Dendritic cell treated with granulocyte-macrophage colony-stimulating factor and Interleukin-4, amounts not matched to agents 40 ng/mL and 50 ng/mL, for 4 days (primary cell): ENCODE measurements at regions not wholly inside any gene's neighbourhood (a gene's known extent, or its start where the extent isn't known, plus 50 kb on each side); places are given as distances from the start of the nearest gene placed in this dataset.

ENCODE experiments used
- H3K27ac Mint-ChIP-seq: one replicate; pipeline ENCODE4 v1.8.0; 2022; ENCODE audit warnings: mild to moderate bottlenecking, mixed read lengths
- H3K27me3 Mint-ChIP-seq: one replicate; pipeline ENCODE4 v1.8.0; 2022; ENCODE audit warnings: mild to moderate bottlenecking, mixed read lengths
- H3K36me3 Mint-ChIP-seq: one replicate; pipeline ENCODE4 v1.8.0; 2022; ENCODE audit warnings: low read depth, mixed read lengths
- H3K4me1 Mint-ChIP-seq: one replicate; pipeline ENCODE4 v1.8.0; 2022; ENCODE audit warnings: low read depth, mixed read lengths
- H3K4me3 Mint-ChIP-seq: one replicate; pipeline ENCODE4 v1.8.0; 2022; ENCODE audit warnings: mild to moderate bottlenecking, moderate library complexity, mixed read lengths
- H3K9me3 Mint-ChIP-seq: one replicate; pipeline ENCODE4 v1.8.0; 2022; ENCODE audit warnings: mixed read lengths
- intact Hi-C: fragments of 100-400 bp; cut with micrococcal nuclease; formaldehyde crosslinking; loops from one replicate; pipeline ENCODE4 v1.15.0; 2022

- H3K4me3 Mint-ChIP-seq = no peak overlapping the region
- peaks cover 1% of the 10 kb centered on the region for H3K27me3 Mint-ChIP-seq
- H3K36me3 Mint-ChIP-seq = no peaks in the 10 kb centered on the region
- no peak overlapping the region for H3K27ac Mint-ChIP-seq
- peaks cover 52% of the 10 kb centered on the region for H3K9me3 Mint-ChIP-seq
- no peaks in the 10 kb centered on the region for H3K4me1 Mint-ChIP-seq
- intact Hi-C loops = no loop called here
Observed at GRCh38 chr13:79171141-79172061, 234.7 kb downstream of the RBM26 start.

- Mint-ChIP-seq H3K27ac (no peak overlapping the region), H3K9me3 (no peaks in the 10 kb centered on the region), H3K4me3 (no peak overlapping the region), H3K27me3 (peaks cover 2% of the 10 kb centered on the region), H3K4me1 (no peaks in the 10 kb centered on the region), H3K36me3 (no peaks in the 10 kb centered on the region)
- intact Hi-C loops = no loop called here
Observed at GRCh38 chr13:79160818-79161217, 245.2 kb downstream of the RBM26 start.

- Mint-ChIP-seq H3K27ac (no peak overlapping the region), H3K4me1 (no peaks in the 10 kb centered on the region), H3K27me3 (peaks cover 2% of the 10 kb centered on the region), H3K36me3 (no peaks in the 10 kb centered on the region), H3K4me3 (no peak overlapping the region), H3K9me3 (no peaks in the 10 kb centered on the region)
- intact Hi-C loops = no loop called here
Observed at GRCh38 chr13:79155883-79156282, 250.2 kb downstream of the RBM26 start.

GRCh38 chr13:79149210-79149609 lies 256.8 kb downstream of the RBM26 start:
- Mint-ChIP-seq H3K27ac (no peak overlapping the region), H3K9me3 (peaks cover 15% of the 10 kb centered on the region), H3K36me3 (no peaks in the 10 kb centered on the region), H3K27me3 (no peaks in the 10 kb centered on the region), H3K4me3 (no peak overlapping the region), H3K4me1 (no peaks in the 10 kb centered on the region)
- intact Hi-C loops = no loop called here

- no peaks in the 10 kb centered on the region for H3K4me1 Mint-ChIP-seq
- no peak overlapping the region for H3K4me3 Mint-ChIP-seq
- intact Hi-C loops = no loop called here
- H3K27me3 Mint-ChIP-seq = no peaks in the 10 kb centered on the region
- peaks cover 11% of the 10 kb centered on the region for H3K9me3 Mint-ChIP-seq
- no peaks in the 10 kb centered on the region for H3K36me3 Mint-ChIP-seq
- no peak overlapping the region for H3K27ac Mint-ChIP-seq
Observed at GRCh38 chr13:79141082-79141481, 265.0 kb downstream of the RBM26 start.

GRCh38 chr13:79128158-79128557 lies 277.9 kb downstream of the RBM26 start:
- H3K36me3 Mint-ChIP-seq = no peaks in the 10 kb centered on the region
- intact Hi-C loops = no loop called here
- no peaks in the 10 kb centered on the region for H3K4me1 Mint-ChIP-seq
- H3K27ac Mint-ChIP-seq = no peak overlapping the region
- H3K9me3 Mint-ChIP-seq = no peaks in the 10 kb centered on the region
- no peak overlapping the region for H3K4me3 Mint-ChIP-seq
- no peaks in the 10 kb centered on the region for H3K27me3 Mint-ChIP-seq

GRCh38 chr13:79126706-79127105 lies 279.3 kb downstream of the RBM26 start:
- Mint-ChIP-seq H3K27ac (no peak overlapping the region), H3K4me1 (no peaks in the 10 kb centered on the region), H3K27me3 (no peaks in the 10 kb centered on the region), H3K36me3 (no peaks in the 10 kb centered on the region), H3K4me3 (no peak overlapping the region), H3K9me3 (no peaks in the 10 kb centered on the region)
- intact Hi-C loops = no loop called here

GRCh38 chr13:79124183-79124582 lies 281.9 kb downstream of the RBM26 start:
- Mint-ChIP-seq H3K4me1 (no peaks in the 10 kb centered on the region), H3K36me3 (no peaks in the 10 kb centered on the region), H3K4me3 (no peak overlapping the region), H3K9me3 (peaks cover under 1% of the 10 kb centered on the region), H3K27me3 (no peaks in the 10 kb centered on the region), H3K27ac (no peak overlapping the region)
- intact Hi-C loops = no loop called here

- H3K27ac Mint-ChIP-seq = no peak overlapping the region
- intact Hi-C loops = no loop called here
- H3K36me3 Mint-ChIP-seq = no peaks in the 10 kb centered on the region
- H3K9me3 Mint-ChIP-seq = peaks cover 13% of the 10 kb centered on the region
- no peaks in the 10 kb centered on the region for H3K27me3 Mint-ChIP-seq
- no peaks in the 10 kb centered on the region for H3K4me1 Mint-ChIP-seq
- no peak overlapping the region for H3K4me3 Mint-ChIP-seq
Observed at GRCh38 chr13:79121286-79121685, 284.8 kb downstream of the RBM26 start.

GRCh38 chr13:79119578-79120107 lies 286.4 kb downstream of the RBM26 start:
- intact Hi-C loops = no loop called here
- Mint-ChIP-seq H3K4me3 (no peak overlapping the region), H3K27me3 (no peaks in the 10 kb centered on the region), H3K27ac (no peak overlapping the region), H3K4me1 (no peaks in the 10 kb centered on the region), H3K36me3 (no peaks in the 10 kb centered on the region), H3K9me3 (peaks cover 13% of the 10 kb centered on the region)

GRCh38 chr13:79112016-79112415 lies 294.0 kb downstream of the RBM26 start:
- no peaks in the 10 kb centered on the region for H3K27me3 Mint-ChIP-seq
- H3K27ac Mint-ChIP-seq = no peak overlapping the region
- no peak overlapping the region for H3K4me3 Mint-ChIP-seq
- H3K9me3 Mint-ChIP-seq = no peaks in the 10 kb centered on the region
- no peaks in the 10 kb centered on the region for H3K36me3 Mint-ChIP-seq
- intact Hi-C loops = no loop called here
- no peaks in the 10 kb centered on the region for H3K4me1 Mint-ChIP-seq

- Mint-ChIP-seq H3K36me3 (no peaks in the 10 kb centered on the region), H3K27me3 (no peaks in the 10 kb centered on the region), H3K9me3 (no peaks in the 10 kb centered on the region), H3K27ac (no peak overlapping the region), H3K4me1 (no peaks in the 10 kb centered on the region), H3K4me3 (no peak overlapping the region)
- intact Hi-C loops = no loop called here
Observed at GRCh38 chr13:79108914-79109643, 297.0 kb downstream of the RBM26 start.

GRCh38 chr13:79098596-79098995 lies 307.5 kb downstream of the RBM26 start:
- no peaks in the 10 kb centered on the region for H3K4me1 Mint-ChIP-seq
- no peaks in the 10 kb centered on the region for H3K27me3 Mint-ChIP-seq
- H3K27ac Mint-ChIP-seq = no peak overlapping the region
- H3K36me3 Mint-ChIP-seq = no peaks in the 10 kb centered on the region
- H3K4me3 Mint-ChIP-seq = no peak overlapping the region
- intact Hi-C loops = no loop called here
- peaks cover 8% of the 10 kb centered on the region for H3K9me3 Mint-ChIP-seq

- no peak overlapping the region for H3K4me3 Mint-ChIP-seq
- H3K27me3 Mint-ChIP-seq = no peaks in the 10 kb centered on the region
- no peaks in the 10 kb centered on the region for H3K36me3 Mint-ChIP-seq
- H3K4me1 Mint-ChIP-seq = no peaks in the 10 kb centered on the region
- no peak overlapping the region for H3K27ac Mint-ChIP-seq
- H3K9me3 Mint-ChIP-seq = peaks cover 8% of the 10 kb centered on the region
- intact Hi-C loops = no loop called here
Observed at GRCh38 chr13:79097201-79097600, 308.9 kb downstream of the RBM26 start.
